EH (cell line): ENCODE measurements at regions not wholly inside any gene's neighbourhood (a gene's known extent, or its start where the extent isn't known, plus 50 kb on each side); places are given as distances from the start of the nearest gene placed in this dataset.

ENCODE experiments used
- DNase-seq: peaks from one replicate; pipeline ENCODE4 v3.0.0-alpha.2; 2015; ENCODE audit warnings: low read depth

DNA sequence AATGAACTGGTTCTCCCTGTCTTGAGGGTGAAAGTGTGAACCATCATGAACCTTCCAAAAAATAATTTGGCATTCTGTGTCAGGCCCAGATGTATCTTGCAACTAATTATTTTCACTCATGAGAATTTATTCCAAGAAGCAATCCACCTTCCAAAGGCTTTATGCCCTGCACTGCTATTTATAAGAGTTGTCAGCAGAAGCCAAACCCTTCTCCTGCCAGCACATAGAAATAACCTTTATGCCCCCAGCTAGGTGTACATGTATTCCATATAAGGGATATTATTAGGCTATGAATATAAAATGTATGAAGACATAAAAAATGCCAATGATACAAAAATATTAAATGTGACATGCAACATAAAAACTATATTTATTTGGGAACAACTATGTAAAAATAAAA is 69.0 kb upstream of the GDF10 start:
- no peak for DNase-seq

GRCh38 chr10:47231414-47231813 is 68.6 kb upstream of the GDF10 start:
- DNase-seq, result no peak

- no peak for DNase-seq
Observed at GRCh38 chr10:47233631-47234030, 66.4 kb upstream of the GDF10 start.

DNA sequence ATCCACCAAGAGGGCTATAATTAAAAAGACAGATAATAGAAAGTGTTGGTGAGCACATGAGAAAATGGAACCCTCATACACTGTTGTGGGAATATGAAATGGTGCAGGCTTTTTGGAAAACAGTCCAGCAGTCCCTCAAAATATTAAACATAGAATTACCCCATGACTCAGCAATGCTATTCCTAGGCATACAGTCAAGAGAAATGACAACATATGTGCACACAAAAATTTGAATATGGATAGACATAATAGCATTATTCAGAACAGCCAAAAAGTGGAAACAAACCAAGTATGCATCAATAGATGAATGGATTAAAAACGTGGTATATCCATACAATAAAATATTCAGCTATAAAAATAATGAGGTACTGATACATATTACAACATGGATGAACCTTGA is 64.5 kb upstream of the GDF10 start:
- DNase-seq, result no peak

DNA sequence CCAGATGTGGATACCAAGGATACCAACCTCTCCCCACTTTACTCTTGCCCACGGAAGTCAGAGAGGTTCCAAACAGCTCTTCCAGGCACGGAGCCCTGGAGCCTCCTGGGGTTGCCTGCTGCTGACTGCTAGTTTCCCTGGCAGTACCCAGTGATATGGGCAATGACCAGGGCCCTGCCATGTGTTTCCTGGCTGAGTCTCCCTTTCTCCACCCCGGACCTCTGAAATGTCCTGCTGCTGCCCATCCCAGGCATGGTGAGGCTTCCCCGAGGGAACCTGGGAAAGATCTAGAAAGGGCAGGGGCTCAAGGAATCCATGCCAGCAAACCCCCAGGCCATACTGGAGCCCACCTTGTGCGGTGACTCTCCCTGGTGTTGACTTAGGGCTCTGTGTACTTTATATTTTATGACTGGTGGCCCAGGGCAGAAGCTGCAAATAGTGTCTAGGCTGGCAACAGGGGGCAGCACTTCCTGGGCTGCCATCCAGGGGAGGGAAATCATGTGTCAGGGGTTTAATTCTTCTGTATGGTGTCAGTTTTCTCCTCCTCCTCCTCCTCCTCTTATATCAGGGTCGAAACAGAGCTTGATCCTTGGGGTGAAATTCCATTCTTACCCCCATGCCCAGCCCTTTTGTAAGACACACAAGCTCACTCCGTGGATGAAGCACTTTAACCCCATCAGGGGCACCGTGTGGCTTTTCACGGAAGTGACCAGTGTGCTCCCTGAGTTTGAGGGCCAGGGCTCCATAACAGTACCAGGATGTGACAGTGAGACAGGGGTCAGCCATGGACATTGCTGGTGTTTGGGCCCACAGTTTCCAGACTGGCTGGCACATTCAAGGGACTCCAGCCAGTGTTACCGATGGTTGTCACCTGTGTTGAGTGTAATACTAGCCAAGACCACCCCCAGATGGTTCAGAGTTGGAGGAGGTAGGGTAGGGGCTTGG is 62.4 kb upstream of the GDF10 start:
- DNase-seq, result no peak

DNA sequence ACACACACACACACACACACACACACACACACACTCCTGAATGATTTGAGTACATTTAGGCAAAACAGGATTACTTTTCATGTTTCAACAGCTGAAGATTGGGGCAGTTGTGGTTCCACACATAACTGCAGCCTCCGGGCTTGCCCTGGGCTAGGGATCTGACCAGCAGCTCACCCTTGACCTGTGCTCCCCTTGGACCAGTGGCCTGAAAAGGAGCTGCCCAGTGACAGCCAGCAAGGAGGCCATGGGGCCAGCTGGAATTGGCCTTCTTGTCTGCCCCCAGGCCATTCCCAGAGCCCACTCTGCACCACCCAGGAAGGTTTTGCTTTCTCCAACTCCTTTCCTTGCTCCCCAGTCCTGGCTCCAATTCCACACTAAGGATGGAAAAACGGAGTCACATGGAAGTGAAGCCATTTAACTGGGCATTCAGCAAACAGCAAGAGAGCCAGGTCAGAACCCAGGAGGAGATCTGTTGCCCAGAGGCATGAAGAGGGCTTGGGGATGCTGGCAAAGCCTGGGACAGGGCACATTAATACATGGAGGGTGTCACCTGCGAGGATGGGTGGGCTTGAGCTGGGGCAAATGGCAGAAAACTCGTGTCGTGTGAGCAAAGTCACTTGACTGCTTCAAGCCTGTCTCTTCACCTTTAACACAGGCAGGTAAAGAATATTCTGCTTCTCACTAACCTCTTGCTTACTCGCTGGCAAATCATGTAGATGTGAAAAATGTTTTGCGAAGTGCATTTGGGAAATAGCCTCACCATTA is 61.5 kb upstream of the GDF10 start:
- DNase-seq, result no peak

GRCh38 chr10:47239211-47239610 is 60.8 kb upstream of the GDF10 start:
- no peak for DNase-seq

- no peak for DNase-seq
Observed at GRCh38 chr10:47240173-47240572, 59.8 kb upstream of the GDF10 start.

- DNase-seq, result no peak
Observed at GRCh38 chr10:47241256-47241655, 58.7 kb upstream of the GDF10 start.

- no peak for DNase-seq
Observed at GRCh38 chr10:47241946-47242867, 57.8 kb upstream of the GDF10 start.

DNA sequence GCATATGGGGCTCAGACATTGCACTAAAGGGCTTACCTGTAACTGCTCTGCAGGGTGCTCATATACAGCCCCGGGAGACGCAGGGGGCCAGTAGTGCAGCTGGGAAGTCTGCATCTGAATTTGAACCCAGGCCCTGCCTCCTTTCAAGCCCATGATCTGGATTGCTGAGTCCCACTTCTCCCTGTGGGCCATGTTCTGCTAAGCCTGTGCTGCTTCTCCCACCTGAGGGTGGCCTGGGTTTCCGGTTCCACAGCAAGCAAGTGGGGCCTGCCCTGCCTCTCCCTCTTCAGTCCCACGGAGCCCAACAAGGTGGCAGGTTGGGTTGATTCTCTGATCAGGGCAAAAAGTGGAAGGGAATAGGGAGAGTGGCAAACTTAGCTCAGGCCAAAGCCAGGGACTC is 56.6 kb upstream of the GDF10 start:
- no peak for DNase-seq

GRCh38 chr10:47243791-47244190 is 56.2 kb upstream of the GDF10 start:
- no peak for DNase-seq

- DNase-seq, result no peak
Observed at GRCh38 chr10:47244560-47245500, 55.2 kb upstream of the GDF10 start.

DNA sequence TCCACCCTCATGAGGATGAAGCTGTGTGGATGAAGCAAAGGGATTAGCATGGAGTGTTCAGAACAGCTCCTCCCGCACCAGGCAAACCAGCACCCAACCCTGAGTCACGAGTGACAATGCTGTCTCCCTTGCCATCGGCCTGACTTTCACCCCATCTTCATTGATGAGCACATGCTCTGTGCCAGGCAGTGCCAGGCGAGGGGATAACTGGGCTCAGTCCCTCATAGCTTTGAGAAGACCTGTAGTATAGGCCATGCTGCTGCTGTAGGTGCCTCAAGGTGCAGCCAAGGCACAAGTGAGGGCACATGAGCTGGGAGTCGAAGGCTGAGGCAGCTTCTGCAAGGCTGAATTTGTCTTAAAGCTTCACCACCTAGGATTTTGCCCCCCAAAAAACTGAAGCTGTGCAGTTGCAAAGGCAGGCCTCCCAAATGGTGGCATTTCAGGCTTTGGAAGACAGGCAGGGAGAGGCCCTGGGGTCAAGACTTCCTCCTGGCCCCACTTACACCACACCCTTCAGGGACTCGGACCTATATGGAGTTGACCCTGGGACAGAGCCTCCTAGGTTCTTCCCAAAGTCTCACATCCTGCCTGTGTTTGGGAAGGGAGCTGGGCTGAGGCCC is 54.2 kb upstream of the GDF10 start:
- no peak for DNase-seq

DNA sequence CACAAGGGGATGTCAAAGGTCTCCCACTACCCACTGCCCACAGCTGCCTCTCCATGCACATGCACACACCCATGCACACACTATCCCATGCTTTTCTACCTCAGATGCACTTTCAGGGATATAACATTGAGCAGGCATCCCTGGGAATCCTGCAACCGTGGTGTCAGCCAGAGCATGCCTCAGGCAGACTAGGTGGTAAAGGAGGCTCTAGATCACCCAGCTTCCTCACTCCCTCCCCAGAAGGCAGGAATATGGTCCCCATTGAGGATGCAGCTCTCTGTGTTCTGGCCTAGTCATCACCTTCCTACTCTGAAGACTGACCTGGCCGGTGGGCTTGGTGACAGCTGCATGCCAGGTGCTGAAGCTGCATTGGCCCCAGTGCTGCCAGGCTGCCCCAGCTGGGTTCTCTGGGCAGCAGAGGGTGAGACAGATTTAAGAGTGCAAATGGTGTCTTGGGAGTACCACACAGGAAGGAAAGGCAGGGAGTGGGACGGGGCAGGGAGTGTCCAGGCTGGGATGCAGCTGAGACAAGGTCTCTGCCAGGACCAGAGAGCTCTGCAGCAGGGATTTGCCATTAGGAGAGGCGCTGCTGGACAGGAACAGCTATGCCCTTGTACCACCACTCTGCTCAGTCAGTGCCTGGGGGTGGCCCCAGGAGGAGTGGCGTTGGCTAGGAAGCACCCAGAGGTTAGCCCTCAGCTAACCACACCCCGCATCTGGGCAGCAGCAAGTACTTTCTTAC is 53.4 kb upstream of the GDF10 start:
- DNase-seq, result no peak

DNA sequence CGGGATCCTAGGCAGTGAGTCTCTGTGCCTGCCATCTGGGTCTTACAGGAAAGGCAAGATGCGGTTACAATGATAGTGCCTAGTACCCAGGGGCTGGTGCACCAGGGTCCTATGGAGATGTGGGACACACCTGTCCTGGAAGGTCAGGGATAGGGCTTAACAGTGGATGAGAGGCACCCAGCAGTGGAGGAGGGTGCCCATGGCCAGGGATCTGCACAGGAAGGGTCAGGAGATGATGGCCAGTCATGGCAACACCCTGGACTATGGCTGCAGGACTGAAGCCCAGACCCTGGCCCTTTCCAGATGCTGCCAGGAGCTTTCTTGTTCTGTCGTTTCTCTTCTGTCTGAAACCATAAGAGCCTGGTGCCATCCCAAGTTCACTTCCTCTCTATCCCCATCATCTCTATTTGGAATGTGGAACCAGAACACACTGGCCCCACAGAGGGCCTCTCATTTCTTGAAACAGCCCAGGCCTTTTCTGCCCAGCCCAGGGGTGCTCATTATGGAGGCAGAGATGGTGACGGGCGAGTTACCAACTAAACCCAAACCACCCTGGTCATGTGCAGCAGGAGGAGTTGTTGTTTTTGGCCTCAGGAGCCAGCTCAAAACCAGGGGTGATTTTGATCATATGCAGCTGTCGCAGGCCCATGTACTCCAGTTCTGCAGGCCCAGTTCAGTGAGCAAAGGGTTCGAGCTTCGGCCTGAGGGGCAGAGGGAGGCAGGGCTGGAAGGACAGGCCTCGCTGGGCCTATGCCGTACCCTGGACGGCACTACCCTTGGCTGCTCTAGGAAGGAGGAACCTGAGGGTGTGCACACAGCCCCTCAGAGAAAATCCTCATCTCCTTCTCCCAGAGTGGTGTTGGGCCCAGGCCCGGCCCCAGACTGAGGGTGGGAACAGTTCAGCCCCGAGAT is 52.6 kb upstream of the GDF10 start:
- DNase-seq, result no peak

- DNase-seq, result no peak
Observed at GRCh38 chr10:47248386-47249090, 51.5 kb upstream of the GDF10 start.

DNA sequence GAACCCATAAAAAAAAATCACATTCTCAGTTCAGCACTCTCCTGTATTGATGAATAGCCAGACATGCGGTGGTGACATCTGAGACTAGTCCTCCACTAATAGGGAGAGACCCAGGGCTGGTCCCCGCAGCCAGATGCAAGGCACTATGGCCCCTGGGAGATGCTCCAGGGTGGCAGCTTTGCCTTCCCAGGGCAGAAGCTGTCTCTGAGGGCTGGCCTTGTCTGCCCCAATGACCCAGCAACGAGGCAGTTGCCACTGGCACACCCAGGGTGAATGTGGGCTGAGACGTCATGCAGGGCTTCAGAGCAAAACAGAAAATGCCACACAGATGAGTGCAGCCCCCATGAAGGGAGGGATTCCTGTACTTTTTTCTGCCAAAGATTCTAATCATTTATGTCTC is 50.1 kb upstream of the GDF10 start:
- DNase-seq, result no peak
